ENCODE measurements at regions not wholly inside any gene's neighbourhood (a gene's known extent, or its start where the extent isn't known, plus 50 kb on each side); places are given as distances from the start of the nearest gene placed in this dataset.

DNA sequence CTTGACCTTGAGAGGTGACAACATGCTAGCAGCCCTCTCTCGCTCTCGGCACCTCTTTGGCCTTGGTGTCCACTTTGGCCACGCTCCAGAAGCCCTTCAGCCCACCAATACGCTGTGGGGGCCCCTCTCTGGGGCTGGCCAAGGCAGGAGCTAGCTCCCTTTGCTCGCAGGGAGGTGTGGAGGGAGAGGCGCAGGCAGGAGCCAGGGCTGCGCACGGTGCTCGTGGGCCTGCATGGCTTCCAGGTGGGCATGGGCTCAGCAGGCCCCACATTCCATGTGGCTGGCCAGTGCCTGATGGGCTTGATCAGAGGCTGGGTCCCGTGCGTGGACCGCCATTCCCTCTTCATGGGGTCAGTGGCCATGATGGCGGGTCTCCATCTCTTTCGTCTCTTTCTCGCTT is 1237.0 kb upstream of the USP15 start:
- TF ChIP-seq, protein P1, sequence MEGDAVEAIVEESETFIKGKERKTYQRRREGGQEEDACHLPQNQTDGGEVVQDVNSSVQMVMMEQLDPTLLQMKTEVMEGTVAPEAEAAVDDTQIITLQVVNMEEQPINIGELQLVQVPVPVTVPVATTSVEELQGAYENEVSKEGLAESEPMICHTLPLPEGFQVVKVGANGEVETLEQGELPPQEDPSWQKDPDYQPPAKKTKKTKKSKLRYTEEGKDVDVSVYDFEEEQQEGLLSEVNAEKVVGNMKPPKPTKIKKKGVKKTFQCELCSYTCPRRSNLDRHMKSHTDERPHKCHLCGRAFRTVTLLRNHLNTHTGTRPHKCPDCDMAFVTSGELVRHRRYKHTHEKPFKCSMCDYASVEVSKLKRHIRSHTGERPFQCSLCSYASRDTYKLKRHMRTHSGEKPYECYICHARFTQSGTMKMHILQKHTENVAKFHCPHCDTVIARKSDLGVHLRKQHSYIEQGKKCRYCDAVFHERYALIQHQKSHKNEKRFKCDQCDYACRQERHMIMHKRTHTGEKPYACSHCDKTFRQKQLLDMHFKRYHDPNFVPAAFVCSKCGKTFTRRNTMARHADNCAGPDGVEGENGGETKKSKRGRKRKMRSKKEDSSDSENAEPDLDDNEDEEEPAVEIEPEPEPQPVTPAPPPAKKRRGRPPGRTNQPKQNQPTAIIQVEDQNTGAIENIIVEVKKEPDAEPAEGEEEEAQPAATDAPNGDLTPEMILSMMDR (conservative IDR thresholded peaks at IDR 0.05), result no peak
- DNase-seq (ENCODE audit: low read depth, low spot score), result no peak
- peaks cover 15% of the 10 kb centered on the region for H3K9me3 Mint-ChIP-seq
- H3K4me1 Mint-ChIP-seq, result no peaks in the 10 kb centered on the region
- H3K27ac Mint-ChIP-seq (ENCODE audit: unreplicated experiment), result no peak overlapping the region
- no peaks in the 10 kb centered on the region for H3K36me3 Mint-ChIP-seq (ENCODE audit: low read depth)
- H3K27me3 Mint-ChIP-seq (ENCODE audit: low read depth), result no peaks in the 10 kb centered on the region
- no peak overlapping the region for H3K4me3 Mint-ChIP-seq

DNA sequence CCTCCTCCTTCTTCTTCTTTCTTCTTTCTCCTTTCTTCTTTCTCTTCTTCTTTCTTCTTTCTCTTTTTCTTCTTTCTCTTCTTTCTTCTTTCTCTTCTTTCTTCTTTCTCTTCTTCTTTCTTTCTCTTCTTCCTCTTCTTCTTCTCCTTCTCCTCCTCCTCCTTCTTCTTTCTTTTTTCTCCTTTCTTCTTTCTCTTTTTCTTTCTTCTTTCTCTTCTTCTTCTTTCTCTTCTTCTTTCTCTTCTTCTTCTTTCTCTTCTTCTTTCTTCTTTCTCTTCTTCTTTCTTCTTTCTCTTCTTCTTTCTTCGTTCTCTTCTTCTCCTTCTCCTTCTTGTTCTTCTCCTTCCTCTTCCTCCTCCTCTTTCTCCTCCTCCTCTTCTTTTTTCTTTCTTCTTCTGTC is 1230.7 kb upstream of the USP15 start:
- H3K27ac Mint-ChIP-seq (ENCODE audit: unreplicated experiment), result no peak overlapping the region
- no peaks in the 10 kb centered on the region for H3K36me3 Mint-ChIP-seq (ENCODE audit: low read depth)
- H3K27me3 Mint-ChIP-seq (ENCODE audit: low read depth), result no peaks in the 10 kb centered on the region
- no peak overlapping the region for H3K4me3 Mint-ChIP-seq
- TF ChIP-seq, protein P1 (conservative IDR thresholded peaks at IDR 0.05), result no peak
- no peak for DNase-seq (ENCODE audit: low read depth, low spot score)
- H3K4me1 Mint-ChIP-seq, result no peaks in the 10 kb centered on the region
- peaks cover 3% of the 10 kb centered on the region for H3K9me3 Mint-ChIP-seq

DNA sequence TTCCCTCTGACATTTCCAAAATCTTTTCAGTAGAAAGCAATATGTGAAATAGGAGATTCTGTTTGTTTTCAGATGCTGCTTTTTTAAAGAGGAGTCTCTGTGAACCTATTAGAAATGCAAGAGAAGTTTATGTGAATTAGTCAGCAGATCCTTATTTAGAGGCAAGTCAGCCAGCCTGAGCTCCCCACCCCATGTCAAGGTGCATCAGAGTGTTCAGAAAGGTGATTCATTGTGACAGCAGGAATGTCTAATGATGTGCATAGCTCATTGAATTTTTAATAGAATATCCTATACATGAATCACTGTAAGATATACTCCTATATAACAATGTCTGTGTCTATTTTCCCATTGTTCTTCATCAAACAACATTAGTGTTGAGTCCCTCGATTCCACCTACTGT is 1222.4 kb upstream of the USP15 start:
- no peaks in the 10 kb centered on the region for H3K4me1 Mint-ChIP-seq
- H3K9me3 Mint-ChIP-seq, result no peaks in the 10 kb centered on the region
- no peak overlapping the region for H3K27ac Mint-ChIP-seq (ENCODE audit: unreplicated experiment)
- TF ChIP-seq, protein P1 (conservative IDR thresholded peaks at IDR 0.05), result no peak
- H3K36me3 Mint-ChIP-seq (ENCODE audit: low read depth), result no peaks in the 10 kb centered on the region
- DNase-seq (ENCODE audit: low read depth, low spot score), result no peak
- no peak overlapping the region for H3K4me3 Mint-ChIP-seq
- H3K27me3 Mint-ChIP-seq (ENCODE audit: low read depth), result no peaks in the 10 kb centered on the region

DNA sequence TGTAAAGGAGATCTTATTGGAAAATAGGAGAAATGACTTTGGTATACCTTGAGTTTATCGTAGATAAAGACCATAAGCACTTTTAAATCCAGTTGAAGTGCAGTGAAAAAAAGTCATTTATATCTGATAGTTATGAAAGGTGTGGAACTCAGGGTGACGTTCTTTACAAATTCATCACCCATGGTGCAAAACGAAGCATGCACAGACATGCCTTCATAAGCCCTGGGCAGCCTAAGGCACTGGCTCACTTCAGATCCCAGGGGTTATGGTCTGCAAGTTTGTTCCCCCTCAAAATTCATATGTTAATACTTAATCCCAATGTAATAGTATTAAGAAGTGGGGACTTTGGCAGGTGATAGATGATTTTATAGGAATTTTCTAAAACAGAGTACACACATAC is 1216.4 kb upstream of the USP15 start:
- Mint-ChIP-seq H3K4me1 (no peaks in the 10 kb centered on the region), H3K9me3 (no peaks in the 10 kb centered on the region), H3K36me3 (ENCODE audit: low read depth) (no peaks in the 10 kb centered on the region), H3K27me3 (ENCODE audit: low read depth) (no peaks in the 10 kb centered on the region), H3K27ac (ENCODE audit: unreplicated experiment) (no peak overlapping the region), H3K4me3 (no peak overlapping the region)
- DNase-seq (ENCODE audit: low read depth, low spot score), result no peak
- TF ChIP-seq, protein P1 (conservative IDR thresholded peaks at IDR 0.05), result no peak

DNA sequence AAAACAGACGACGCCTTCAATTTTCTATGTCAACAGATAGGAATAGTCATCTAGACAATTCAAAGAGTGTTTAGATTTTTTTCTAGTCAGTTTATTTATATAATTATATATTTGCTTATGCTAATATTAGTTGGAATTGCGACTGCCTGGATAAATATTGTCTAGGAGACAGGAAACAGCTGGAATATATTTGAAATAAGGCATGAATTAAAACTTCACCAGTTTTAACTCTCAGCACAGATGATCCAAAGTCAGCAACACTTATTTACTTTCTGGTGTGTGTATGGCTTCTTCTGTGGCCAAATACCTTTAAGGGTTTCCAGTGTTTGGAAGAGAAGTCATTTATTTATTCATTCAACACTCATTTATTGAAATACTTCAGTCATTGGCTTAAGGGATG is 1215.4 kb upstream of the USP15 start:
- Mint-ChIP-seq H3K27ac (ENCODE audit: unreplicated experiment) (no peak overlapping the region), H3K4me3 (no peak overlapping the region), H3K36me3 (ENCODE audit: low read depth) (no peaks in the 10 kb centered on the region), H3K27me3 (ENCODE audit: low read depth) (no peaks in the 10 kb centered on the region), H3K9me3 (no peaks in the 10 kb centered on the region), H3K4me1 (no peaks in the 10 kb centered on the region)
- TF ChIP-seq, protein P1 (conservative IDR thresholded peaks at IDR 0.05), result no peak
- no peak for DNase-seq (ENCODE audit: low read depth, low spot score)
